ENCODE measurements at regions not wholly inside any gene's neighbourhood (a gene's known extent, or its start where the extent isn't known, plus 50 kb on each side); places are given as distances from the start of the nearest gene placed in this dataset.

DNA sequence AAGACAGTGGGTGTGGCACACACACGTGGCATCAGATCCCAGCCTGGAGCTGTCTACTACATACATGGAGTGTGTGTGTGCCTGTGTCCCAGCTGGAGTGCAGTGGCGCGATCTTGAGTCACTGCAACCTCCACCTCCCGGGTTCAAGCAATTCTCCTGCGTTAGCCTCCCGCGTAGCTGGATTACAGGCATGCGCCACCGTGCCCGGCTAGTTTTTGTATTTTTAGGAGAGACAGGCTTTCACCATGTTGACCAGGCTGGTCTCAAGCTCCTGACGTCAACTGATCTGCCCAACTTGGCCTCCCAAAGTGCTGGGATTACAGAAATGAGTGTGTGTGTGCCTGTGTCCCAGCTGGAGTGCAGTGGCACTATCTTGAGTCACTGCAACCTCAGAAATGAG is 108.8 kb downstream of the IL12A start:
- Histone ChIP-seq H3K4me1 (ENCODE audit: control insufficient read depth in 4 of 4, insufficient read depth in 4 of 4, low read length in 3 of 4) (no peaks in the 10 kb centered on the region), H3K9ac (ENCODE audit: low read depth in 1 of 2, low read length in 2 of 2) (no peak overlapping the region), H3K9me3 (ENCODE audit: control insufficient read depth in 4 of 4, low read length in 3 of 4) (no peaks in the 10 kb centered on the region), H3K4me3 (ENCODE audit: low read depth in 1 of 3, low read length in 3 of 3) (no peak overlapping the region), H3K36me3 (ENCODE audit: control insufficient read depth in 4 of 4, insufficient read depth in 3 of 4, low read depth in 1 of 4, low read length in 3 of 4) (no peaks in the 10 kb centered on the region), H3K27ac (ENCODE audit: low read depth in 1 of 2, low read length in 2 of 2) (no peak overlapping the region), H3K27me3 (ENCODE audit: control insufficient read depth in 4 of 4, insufficient read depth in 4 of 4, low read length in 3 of 4) (peaks cover 0 to 2% (median 0%) of the 10 kb centered on the region in 4 donors)
- 95% methylated on average over 11 of the region's 11 CpGs for WGBS
- TF ChIP-seq JUND (IDR thresholded peaks at IDR 0.05): no peak
- no peak for TF ChIP-seq HNF4A (conservative IDR thresholded peaks at IDR 0.05)
- TF ChIP-seq SP1 (IDR thresholded peaks at IDR 0.05): no peak
- TF ChIP-seq, protein P1, sequence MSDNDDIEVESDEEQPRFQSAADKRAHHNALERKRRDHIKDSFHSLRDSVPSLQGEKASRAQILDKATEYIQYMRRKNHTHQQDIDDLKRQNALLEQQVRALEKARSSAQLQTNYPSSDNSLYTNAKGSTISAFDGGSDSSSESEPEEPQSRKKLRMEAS (IDR thresholded peaks at IDR 0.05): no peak
- TF ChIP-seq, protein P2, sequence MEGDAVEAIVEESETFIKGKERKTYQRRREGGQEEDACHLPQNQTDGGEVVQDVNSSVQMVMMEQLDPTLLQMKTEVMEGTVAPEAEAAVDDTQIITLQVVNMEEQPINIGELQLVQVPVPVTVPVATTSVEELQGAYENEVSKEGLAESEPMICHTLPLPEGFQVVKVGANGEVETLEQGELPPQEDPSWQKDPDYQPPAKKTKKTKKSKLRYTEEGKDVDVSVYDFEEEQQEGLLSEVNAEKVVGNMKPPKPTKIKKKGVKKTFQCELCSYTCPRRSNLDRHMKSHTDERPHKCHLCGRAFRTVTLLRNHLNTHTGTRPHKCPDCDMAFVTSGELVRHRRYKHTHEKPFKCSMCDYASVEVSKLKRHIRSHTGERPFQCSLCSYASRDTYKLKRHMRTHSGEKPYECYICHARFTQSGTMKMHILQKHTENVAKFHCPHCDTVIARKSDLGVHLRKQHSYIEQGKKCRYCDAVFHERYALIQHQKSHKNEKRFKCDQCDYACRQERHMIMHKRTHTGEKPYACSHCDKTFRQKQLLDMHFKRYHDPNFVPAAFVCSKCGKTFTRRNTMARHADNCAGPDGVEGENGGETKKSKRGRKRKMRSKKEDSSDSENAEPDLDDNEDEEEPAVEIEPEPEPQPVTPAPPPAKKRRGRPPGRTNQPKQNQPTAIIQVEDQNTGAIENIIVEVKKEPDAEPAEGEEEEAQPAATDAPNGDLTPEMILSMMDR (IDR thresholded peaks at IDR 0.05; ENCODE audit: low read depth, low read length, missing input control): no peak
- no peak for TF ChIP-seq RXRA (IDR thresholded peaks at IDR 0.05)
- TF ChIP-seq, protein P3, sequence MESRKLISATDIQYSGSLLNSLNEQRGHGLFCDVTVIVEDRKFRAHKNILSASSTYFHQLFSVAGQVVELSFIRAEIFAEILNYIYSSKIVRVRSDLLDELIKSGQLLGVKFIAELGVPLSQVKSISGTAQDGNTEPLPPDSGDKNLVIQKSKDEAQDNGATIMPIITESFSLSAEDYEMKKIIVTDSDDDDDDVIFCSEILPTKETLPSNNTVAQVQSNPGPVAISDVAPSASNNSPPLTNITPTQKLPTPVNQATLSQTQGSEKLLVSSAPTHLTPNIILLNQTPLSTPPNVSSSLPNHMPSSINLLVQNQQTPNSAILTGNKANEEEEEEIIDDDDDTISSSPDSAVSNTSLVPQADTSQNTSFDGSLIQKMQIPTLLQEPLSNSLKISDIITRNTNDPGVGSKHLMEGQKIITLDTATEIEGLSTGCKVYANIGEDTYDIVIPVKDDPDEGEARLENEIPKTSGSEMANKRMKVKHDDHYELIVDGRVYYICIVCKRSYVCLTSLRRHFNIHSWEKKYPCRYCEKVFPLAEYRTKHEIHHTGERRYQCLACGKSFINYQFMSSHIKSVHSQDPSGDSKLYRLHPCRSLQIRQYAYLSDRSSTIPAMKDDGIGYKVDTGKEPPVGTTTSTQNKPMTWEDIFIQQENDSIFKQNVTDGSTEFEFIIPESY (IDR thresholded peaks at IDR 0.05): no peak
- TF ChIP-seq YY1 (IDR thresholded peaks at IDR 0.05): no peak
- TF ChIP-seq NR2F2 (IDR thresholded peaks at IDR 0.05): no peak
- TF ChIP-seq HNF4G (IDR thresholded peaks at IDR 0.05): no peak
- no peak for TF ChIP-seq TAF1 (conservative IDR thresholded peaks at IDR 0.05)
- TF ChIP-seq, protein P4, sequence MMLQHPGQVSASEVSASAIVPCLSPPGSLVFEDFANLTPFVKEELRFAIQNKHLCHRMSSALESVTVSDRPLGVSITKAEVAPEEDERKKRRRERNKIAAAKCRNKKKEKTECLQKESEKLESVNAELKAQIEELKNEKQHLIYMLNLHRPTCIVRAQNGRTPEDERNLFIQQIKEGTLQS (IDR thresholded peaks at IDR 0.05): no peak
- TF ChIP-seq, protein P5, sequence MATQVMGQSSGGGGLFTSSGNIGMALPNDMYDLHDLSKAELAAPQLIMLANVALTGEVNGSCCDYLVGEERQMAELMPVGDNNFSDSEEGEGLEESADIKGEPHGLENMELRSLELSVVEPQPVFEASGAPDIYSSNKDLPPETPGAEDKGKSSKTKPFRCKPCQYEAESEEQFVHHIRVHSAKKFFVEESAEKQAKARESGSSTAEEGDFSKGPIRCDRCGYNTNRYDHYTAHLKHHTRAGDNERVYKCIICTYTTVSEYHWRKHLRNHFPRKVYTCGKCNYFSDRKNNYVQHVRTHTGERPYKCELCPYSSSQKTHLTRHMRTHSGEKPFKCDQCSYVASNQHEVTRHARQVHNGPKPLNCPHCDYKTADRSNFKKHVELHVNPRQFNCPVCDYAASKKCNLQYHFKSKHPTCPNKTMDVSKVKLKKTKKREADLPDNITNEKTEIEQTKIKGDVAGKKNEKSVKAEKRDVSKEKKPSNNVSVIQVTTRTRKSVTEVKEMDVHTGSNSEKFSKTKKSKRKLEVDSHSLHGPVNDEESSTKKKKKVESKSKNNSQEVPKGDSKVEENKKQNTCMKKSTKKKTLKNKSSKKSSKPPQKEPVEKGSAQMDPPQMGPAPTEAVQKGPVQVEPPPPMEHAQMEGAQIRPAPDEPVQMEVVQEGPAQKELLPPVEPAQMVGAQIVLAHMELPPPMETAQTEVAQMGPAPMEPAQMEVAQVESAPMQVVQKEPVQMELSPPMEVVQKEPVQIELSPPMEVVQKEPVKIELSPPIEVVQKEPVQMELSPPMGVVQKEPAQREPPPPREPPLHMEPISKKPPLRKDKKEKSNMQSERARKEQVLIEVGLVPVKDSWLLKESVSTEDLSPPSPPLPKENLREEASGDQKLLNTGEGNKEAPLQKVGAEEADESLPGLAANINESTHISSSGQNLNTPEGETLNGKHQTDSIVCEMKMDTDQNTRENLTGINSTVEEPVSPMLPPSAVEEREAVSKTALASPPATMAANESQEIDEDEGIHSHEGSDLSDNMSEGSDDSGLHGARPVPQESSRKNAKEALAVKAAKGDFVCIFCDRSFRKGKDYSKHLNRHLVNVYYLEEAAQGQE (IDR thresholded peaks at IDR 0.05): no peak
- no peak for TF ChIP-seq FOXA1 (IDR thresholded peaks at IDR 0.05)
- TF ChIP-seq RAD21 (IDR thresholded peaks at IDR 0.05): no peak
- no peak for DNase-seq (ENCODE audit: low spot score)

DNA sequence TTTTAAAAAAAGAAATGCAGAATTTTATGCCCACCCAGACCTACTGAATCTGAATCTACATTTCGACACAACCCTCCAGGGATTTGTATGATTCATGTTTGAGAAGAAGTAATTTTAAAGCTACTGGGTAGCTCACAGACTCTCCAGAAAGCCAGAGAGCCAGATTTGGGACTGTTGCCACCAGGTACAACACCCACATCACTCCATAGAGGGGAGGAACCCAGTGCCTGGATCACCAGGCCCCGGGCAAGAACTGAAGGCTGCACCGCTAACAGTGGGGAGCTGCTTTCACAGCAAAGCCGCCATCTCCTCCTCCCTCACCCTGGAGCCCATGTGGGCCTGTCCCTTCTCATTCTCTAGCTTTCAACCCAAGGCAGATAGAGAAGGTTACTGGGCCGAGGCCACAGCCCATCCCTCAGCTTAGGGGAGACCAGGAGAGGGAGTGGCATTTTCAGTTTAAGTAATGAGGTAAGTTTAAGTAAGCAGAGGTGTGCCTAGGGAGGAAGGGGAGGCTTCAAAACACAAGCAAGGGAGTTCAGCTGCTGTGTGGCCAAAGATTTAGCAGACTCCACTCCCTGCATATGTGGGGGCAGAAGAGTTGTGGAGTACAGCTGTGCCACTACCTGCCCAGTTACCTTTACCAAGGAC is 109.8 kb downstream of the IL12A start:
- WGBS: 94% methylated on average over 5 of the region's 5 CpGs
- H3K36me3 ChIP-seq (ENCODE audit: control insufficient read depth in 4 of 4, insufficient read depth in 3 of 4, low read depth in 1 of 4, low read length in 3 of 4): no peaks in the 10 kb centered on the region
- no peak for DNase-seq (ENCODE audit: low spot score)
- TF ChIP-seq, protein P5 (IDR thresholded peaks at IDR 0.05): no peak
- TF ChIP-seq FOXA1 (IDR thresholded peaks at IDR 0.05) (no peak), EGR1 (IDR thresholded peaks at IDR 0.05; ENCODE audit: low read depth in 2 of 2) (no peak), HNF4A (conservative IDR thresholded peaks at IDR 0.05) (no peak), RAD21 (IDR thresholded peaks at IDR 0.05) (no peak), FOXA2 (IDR thresholded peaks at IDR 0.05) (no peak), YY1 (IDR thresholded peaks at IDR 0.05) (no peak), NR2F2 (IDR thresholded peaks at IDR 0.05) (no peak), RXRA (IDR thresholded peaks at IDR 0.05) (no peak)
- TF ChIP-seq, protein P3 (IDR thresholded peaks at IDR 0.05): no peak
- TF ChIP-seq, protein P4 (IDR thresholded peaks at IDR 0.05): no peak

More for the DNA sequence above, 109.8 kb downstream of the IL12A start:
- Histone ChIP-seq H3K9ac (ENCODE audit: low read depth in 1 of 2, low read length in 2 of 2) (no peak overlapping the region), H3K9me3 (ENCODE audit: control insufficient read depth in 4 of 4, low read length in 3 of 4) (no peaks in the 10 kb centered on the region), H3K4me3 (ENCODE audit: low read depth in 1 of 3, low read length in 3 of 3) (no peak overlapping the region), H3K4me1 (ENCODE audit: control insufficient read depth in 4 of 4, insufficient read depth in 4 of 4, low read length in 3 of 4) (no peaks in the 10 kb centered on the region), H3K27ac (ENCODE audit: low read depth in 1 of 2, low read length in 2 of 2) (no peak overlapping the region), H3K27me3 (ENCODE audit: control insufficient read depth in 4 of 4, insufficient read depth in 4 of 4, low read length in 3 of 4) (peaks cover 0 to 2% (median 0%) of the 10 kb centered on the region in 4 donors)

All from liver (tissue), 8 donors.